H9 (cell line): ENCODE measurements at regions not wholly inside any gene's neighbourhood (a gene's known extent, or its start where the extent isn't known, plus 50 kb on each side); places are given as distances from the start of the nearest gene placed in this dataset.

Experiments
- DNase-seq: peaks from one replicate; pipeline ENCODE4 v3.0.0-alpha.2; 2017
- H2AFZ ChIP-seq: one replicate; pipeline ENCODE4 v1.6.1; 2013; ENCODE audit warnings: mild to moderate bottlenecking, low read length, control low read depth, moderate library complexity
- H2AK5ac ChIP-seq: 2 replicates; pipeline ENCODE4 v1.6.1; 2013; ENCODE audit warnings: low read length, control low read depth, mixed read lengths; ENCODE audit not compliant: insufficient read length
- H2BK120ac ChIP-seq: one replicate; pipeline ENCODE4 v1.6.1; 2013; ENCODE audit warnings: low read depth, mild to moderate bottlenecking, low read length, control low read depth, inconsistent platforms; ENCODE audit not compliant: poor library complexity, severe bottlenecking
- H2BK12ac ChIP-seq: 2 replicates; pipeline ENCODE4 v1.6.1; 2013; ENCODE audit warnings: low read length, control low read depth, mixed read lengths, low read depth; ENCODE audit not compliant: insufficient read length
- H2BK15ac ChIP-seq: 2 replicates; pipeline ENCODE4 v1.6.1; 2013; ENCODE audit warnings: low read depth, low read length, control low read depth
- H2BK20ac ChIP-seq: one replicate; pipeline ENCODE4 v1.6.1; 2013; ENCODE audit warnings: low read depth, mild to moderate bottlenecking, low read length, control low read depth, inconsistent platforms; ENCODE audit not compliant: poor library complexity, severe bottlenecking
- H2BK5ac ChIP-seq: 2 replicates; pipeline ENCODE4 v1.6.1; 2013; ENCODE audit warnings: low read length, control low read depth, mixed read lengths; ENCODE audit not compliant: insufficient read length
- H3K14ac ChIP-seq: 2 replicates; pipeline ENCODE4 v1.6.1; 2013; ENCODE audit warnings: low read length, control low read depth; ENCODE audit not compliant: insufficient read depth
- H3K18ac ChIP-seq: 2 replicates; pipeline ENCODE4 v1.6.1; 2013; ENCODE audit warnings: low read depth, mild to moderate bottlenecking, mixed read lengths, low read length, control low read depth; ENCODE audit not compliant: insufficient read length
- H3K23ac ChIP-seq: 2 replicates; pipeline ENCODE4 v1.6.1; 2013; ENCODE audit warnings: low read length, control low read depth, mixed read lengths, low read depth; ENCODE audit not compliant: insufficient read length
- H3K23me2 ChIP-seq: 2 replicates; pipeline ENCODE4 v1.6.1; 2013; ENCODE audit warnings: low read depth, mild to moderate bottlenecking, mixed read lengths, low read length, control low read depth; ENCODE audit not compliant: insufficient read length, poor library complexity, severe bottlenecking
- H3K27ac ChIP-seq: 2 replicates; pipeline ENCODE4 v1.5.1; 2013; ENCODE audit warnings: low read length, control low read depth, mixed read lengths, low read depth; ENCODE audit not compliant: insufficient read length
- H3K27me3 ChIP-seq: 2 replicates; pipeline ENCODE4 v1.6.1; 2013; ENCODE audit warnings: low read length, control low read depth, inconsistent platforms; ENCODE audit not compliant: insufficient read depth
- H3K4ac ChIP-seq: 2 replicates; pipeline ENCODE4 v1.6.1; 2013; ENCODE audit warnings: low read depth, mild to moderate bottlenecking, control low read depth, inconsistent platforms, low read length, moderate library complexity
- H3K4me1 ChIP-seq: 2 replicates; pipeline ENCODE4 v1.6.1; 2013; ENCODE audit warnings: low read length, control low read depth, inconsistent platforms; ENCODE audit not compliant: insufficient read depth
- H3K4me2 ChIP-seq: 2 replicates; pipeline ENCODE4 v1.6.1; 2013; ENCODE audit warnings: low read length, control low read depth, mixed read lengths; ENCODE audit not compliant: insufficient read length, insufficient read depth
- H3K56ac ChIP-seq: 2 replicates; pipeline ENCODE4 v1.6.1; 2013; ENCODE audit warnings: low read depth, mild to moderate bottlenecking, mixed read lengths, low read length, control low read depth; ENCODE audit not compliant: insufficient read length
- H3K79me1 ChIP-seq: 2 replicates; pipeline ENCODE4 v1.6.1; 2013; ENCODE audit warnings: low read depth, mild to moderate bottlenecking, moderate library complexity, low read length, control low read depth, inconsistent platforms; ENCODE audit not compliant: insufficient read depth, poor library complexity, severe bottlenecking
- H3K79me2 ChIP-seq: 2 replicates; pipeline ENCODE4 v1.6.1; 2013; ENCODE audit warnings: low read length, control low read depth, inconsistent platforms; ENCODE audit not compliant: insufficient read depth
- H3K9ac ChIP-seq: 2 replicates; pipeline ENCODE4 v1.6.1; 2013; ENCODE audit warnings: low read length, control low read depth, mixed read lengths; ENCODE audit not compliant: insufficient read length; ENCODE audit errors: extremely low read depth
- H3K9me3 ChIP-seq: one replicate; pipeline ENCODE4 v1.6.1; 2013; ENCODE audit warnings: low read depth, low read length, inconsistent platforms; ENCODE audit not compliant: control insufficient read depth
- H3T11ph ChIP-seq: one replicate; pipeline ENCODE4 v1.6.1; 2013; ENCODE audit warnings: mild to moderate bottlenecking, low read length, control low read depth, inconsistent platforms
- H4K20me1 ChIP-seq: one replicate; pipeline ENCODE4 v1.6.1; 2013; ENCODE audit not compliant: control insufficient read depth, insufficient read length, insufficient read depth
- H4K5ac ChIP-seq: 2 replicates; pipeline ENCODE4 v1.6.1; 2013; ENCODE audit warnings: low read depth, mild to moderate bottlenecking, mixed read lengths, low read length, control low read depth; ENCODE audit not compliant: insufficient read length
- H4K8ac ChIP-seq: replicated peaks from 2 replicates; pipeline ENCODE4 v1.6.1; 2013; ENCODE audit warnings: low read length, control low read depth, mixed read lengths, low read depth; ENCODE audit not compliant: insufficient read length
- H4K91ac ChIP-seq: 2 replicates; pipeline ENCODE4 v1.6.1; 2013; ENCODE audit warnings: low read depth, mild to moderate bottlenecking, moderate library complexity, mixed read lengths, low read length, control low read depth; ENCODE audit not compliant: insufficient read length
- H3K27ac Mint-ChIP-seq, 3 experiments: 2 replicates in 2 of 3; 3 replicates in 1 of 3; pipeline ENCODE4 v1.8.0; 2020 to 2021; ENCODE audit warnings: mixed read lengths in 3 of 3, mild to moderate bottlenecking in 1 of 3, moderate library complexity in 1 of 3
- H3K27me3 Mint-ChIP-seq: 2 replicates; pipeline ENCODE4 v1.8.0; 2021; ENCODE audit warnings: low read depth, mild to moderate bottlenecking, moderate library complexity, mixed read lengths
- H3K36me3 Mint-ChIP-seq, 3 experiments: 2 replicates in 2 of 3; 3 replicates in 1 of 3; pipeline ENCODE4 v1.8.0; 2020 to 2021; ENCODE audit warnings: low read depth in 3 of 3, mixed read lengths in 3 of 3; ENCODE audit not compliant: insufficient read depth in 1 of 3
- H3K4me1 Mint-ChIP-seq, 2 experiments: 2 replicates each; pipeline ENCODE4 v1.8.0; 2020; ENCODE audit warnings: mixed read lengths in 2 of 2
- H3K4me3 Mint-ChIP-seq, 2 experiments: 2 replicates in 1 of 2; 3 replicates in 1 of 2; pipeline ENCODE4 v1.8.0; 2020 to 2021; ENCODE audit warnings: mild to moderate bottlenecking in 2 of 2, mixed read lengths in 2 of 2, moderate library complexity in 1 of 2
- H3K9me3 Mint-ChIP-seq, 2 experiments: 2 replicates in 1 of 2; 3 replicates in 1 of 2; pipeline ENCODE4 v1.8.0; 2020; ENCODE audit warnings: mild to moderate bottlenecking in 2 of 2, mixed read lengths in 2 of 2, moderate library complexity in 1 of 2
- WGBS: extraction: QIAGEN DNeasy Blood & Tissue Kit; methylation state at CpG from one replicate; pipeline ENCODE4 v1.1.7; 2013; ENCODE audit warnings: missing lambda C conversion rate, low lambda C conversion rate, mixed read lengths; ENCODE audit not compliant: insufficient read length; ENCODE audit errors: extremely low coverage; 5-methylcytosine and 5-hydroxymethylcytosine counted together
- TF ChIP-seq, protein P1 (sequence below): fragments of 200-600 bp; sonication (generic); conservative IDR thresholded peaks from 3 replicates; pipeline ENCODE4 v1.8.0; 2021; ENCODE audit warnings: antibody characterized with exemption, mild to moderate bottlenecking

GRCh38 chr2:126952216-126952615, 53.5 kb downstream of the TEX51 start:
- H3K9me3 Mint-ChIP-seq = peaks cover 0 to 6% of the 10 kb centered on the region in 2 experiments; a peak in 3 of 5 replicates
- Histone ChIP-seq H3K79me2 (no peaks in the 10 kb centered on the region), H3K4ac (no peak overlapping the region), H3K14ac (no peak overlapping the region), H3K27ac (no peak overlapping the region), H4K8ac (no peak overlapping the region), H4K20me1 (no peaks in the 10 kb centered on the region), H4K5ac (no peak overlapping the region), H2BK12ac (no peak overlapping the region), H3K56ac (no peak overlapping the region), H3K23me2 (no peaks in the 10 kb centered on the region), H4K91ac (no peak overlapping the region), H3K4me1 (peaks cover 8% of the 10 kb centered on the region; the same call in 1 of the 2 replicates), H3K9me3 (no peaks in the 10 kb centered on the region), H2AK5ac (no peak overlapping the region), H3T11ph (no peak overlapping the region), H2BK15ac (no peak overlapping the region), H3K23ac (no peak overlapping the region), H3K4me2 (no peak overlapping the region), H3K79me1 (no peaks in the 10 kb centered on the region), H2BK20ac (no peak overlapping the region), H3K27me3 (no peaks in the 10 kb centered on the region), H2BK120ac (no peak overlapping the region), H3K18ac (no peak overlapping the region), H2AFZ (no peak overlapping the region), H2BK5ac (no peak overlapping the region), H3K9ac (no peak overlapping the region)
- H3K4me3 Mint-ChIP-seq = no peak overlapping the region
- no peak for DNase-seq
- H3K36me3 Mint-ChIP-seq = peaks cover 0 to 2% (median 0%) of the 10 kb centered on the region in 3 experiments; a peak in 1 of 7 replicates
- TF ChIP-seq, protein P1, sequence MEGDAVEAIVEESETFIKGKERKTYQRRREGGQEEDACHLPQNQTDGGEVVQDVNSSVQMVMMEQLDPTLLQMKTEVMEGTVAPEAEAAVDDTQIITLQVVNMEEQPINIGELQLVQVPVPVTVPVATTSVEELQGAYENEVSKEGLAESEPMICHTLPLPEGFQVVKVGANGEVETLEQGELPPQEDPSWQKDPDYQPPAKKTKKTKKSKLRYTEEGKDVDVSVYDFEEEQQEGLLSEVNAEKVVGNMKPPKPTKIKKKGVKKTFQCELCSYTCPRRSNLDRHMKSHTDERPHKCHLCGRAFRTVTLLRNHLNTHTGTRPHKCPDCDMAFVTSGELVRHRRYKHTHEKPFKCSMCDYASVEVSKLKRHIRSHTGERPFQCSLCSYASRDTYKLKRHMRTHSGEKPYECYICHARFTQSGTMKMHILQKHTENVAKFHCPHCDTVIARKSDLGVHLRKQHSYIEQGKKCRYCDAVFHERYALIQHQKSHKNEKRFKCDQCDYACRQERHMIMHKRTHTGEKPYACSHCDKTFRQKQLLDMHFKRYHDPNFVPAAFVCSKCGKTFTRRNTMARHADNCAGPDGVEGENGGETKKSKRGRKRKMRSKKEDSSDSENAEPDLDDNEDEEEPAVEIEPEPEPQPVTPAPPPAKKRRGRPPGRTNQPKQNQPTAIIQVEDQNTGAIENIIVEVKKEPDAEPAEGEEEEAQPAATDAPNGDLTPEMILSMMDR = no peak
- no peak overlapping the region for H3K27ac Mint-ChIP-seq
- peaks cover 43 to 46% of the 10 kb centered on the region in 2 experiments for H3K4me1 Mint-ChIP-seq
- H3K27me3 Mint-ChIP-seq = peaks cover 47% of the 10 kb centered on the region
- no CpG with 5 or more reads among the region's 1 CpG for WGBS
